ENCODE measurements at regions not wholly inside any gene's neighbourhood (a gene's known extent, or its start where the extent isn't known, plus 50 kb on each side); places are given as distances from the start of the nearest gene placed in this dataset.

GRCh38 chrX:8364369-8365141, 100.1 kb upstream of the VCX3B start:
- TF ChIP-seq CTCF (IDR thresholded peaks at IDR 0.05) (0 out of 3 replicates have a peak, but pooled peaks have one; percentile 9), RAD21 (conservative IDR thresholded peaks at IDR 0.05 in 1 of 2, IDR thresholded peaks at IDR 0.05 in 1 of 2) (peak in 1 of 2 experiments; percentile 33; a peak in 2 of 5 replicates), NFE2L2 (conservative IDR thresholded peaks at IDR 0.05; ENCODE audit: low read length) (no peak), SMC3 (IDR thresholded peaks at IDR 0.05) (0 out of 3 replicates have a peak, but pooled peaks have one; percentile 16)
- Histone ChIP-seq H3K4me2 (no peak overlapping the region; the same call in 2 of the 3 replicates), H3K9me3 (no peaks in the 10 kb centered on the region), H3K4me1 (no peaks in the 10 kb centered on the region), H3K4me3 (no peak overlapping the region), H3K27ac (no peak overlapping the region)
- ChIA-PET POLR2A (no interaction called here), CTCF (interaction anchor here (0.7 to 3.0 kb wide), 2 partner anchors 10 to 375 kb away, joined by 3 to 11 read pairs; no protein-coding TSS in a partner anchor)
- FAIRE-seq (no peak), ATAC-seq (peak in 1 of 2 experiments; percentile 51; a peak in 2 of 6 replicates), DNase-seq (ENCODE audit: low read depth in 1 of 2, low spot score in 1 of 2) (peak in 1 of 2 experiments; percentile 15)
- 5% methylated on average over 13 of the region's 13 CpGs for WGBS (ENCODE audit: missing lambda C conversion rate)

- no peak for TF ChIP-seq ATOH8 (CRISPR knock-in tag; IDR thresholded peaks at IDR 0.05; ENCODE audit: low read depth)
- Histone ChIP-seq H3K4me2 (no peak overlapping the region), H3K4me3 (no peak overlapping the region), H3K4me1 (no peaks in the 10 kb centered on the region), H3K27ac (no peak overlapping the region), H3K9me3 (no peaks in the 10 kb centered on the region)
- FAIRE-seq, result no peak
- CTCF ChIA-PET, result interaction anchor here (3.0 kb wide), 1 partner anchor 373 kb away, joined by 11 read pairs; no protein-coding TSS in a partner anchor
- POLR2A ChIA-PET, result no interaction called here
- WGBS (ENCODE audit: missing lambda C conversion rate), result 4% methylated on average over 2 of the region's 2 CpGs
- DNase-seq (ENCODE audit: low read depth in 1 of 2, low spot score in 1 of 2), result no peak
- no peak for ATAC-seq
Observed at GRCh38 chrX:8366481-8366880, 98.1 kb upstream of the VCX3B start.

GRCh38 chrX:8374041-8374825, 90.4 kb upstream of the VCX3B start:
- POLR2A ChIA-PET, result no interaction called here
- H3K4me2 ChIP-seq, result no peak overlapping the region
- no peaks in the 10 kb centered on the region for H3K4me1 ChIP-seq
- DNase-seq (ENCODE audit: low read depth in 1 of 2, low spot score in 1 of 2) (no peak), ATAC-seq (no peak), FAIRE-seq (no peak)
- H3K4me3 ChIP-seq, result no peak overlapping the region
- CTCF ChIA-PET, result interaction anchor here (0.6 to 1.0 kb wide), 2 partner anchors 9 to 262 kb away, joined by 3 read pairs; no protein-coding TSS in a partner anchor
- no peaks in the 10 kb centered on the region for H3K9me3 ChIP-seq
- H3K27ac ChIP-seq, result no peak overlapping the region
- 39% methylated on average over 7 of the region's 7 CpGs for WGBS (ENCODE audit: missing lambda C conversion rate)
- TF ChIP-seq ESRRA (IDR thresholded peaks at IDR 0.05; ENCODE audit: borderline replicate concordance, low read length), result no peak
- TF ChIP-seq CHD4 (IDR thresholded peaks at IDR 0.05; ENCODE audit: borderline replicate concordance), result no peak
- no peak for TF ChIP-seq ZNF302 (CRISPR knock-in tag; IDR thresholded peaks at IDR 0.05)
- no peak for TF ChIP-seq POLR2A (IDR thresholded peaks at IDR 0.05; ENCODE audit: low read length)
- TF ChIP-seq RARB (CRISPR knock-in tag; IDR thresholded peaks at IDR 0.05), result no peak
- no peak for TF ChIP-seq TFCP2L1 (CRISPR knock-in tag; IDR thresholded peaks at IDR 0.05)
- no peak for TF ChIP-seq HMGXB4 (CRISPR knock-in tag; IDR thresholded peaks at IDR 0.05; ENCODE audit: borderline replicate concordance)
- TF ChIP-seq RFX5 (IDR thresholded peaks at IDR 0.05), result no peak
- no peak for TF ChIP-seq JUNB (IDR thresholded peaks at IDR 0.05)
- no peak for TF ChIP-seq REST (IDR thresholded peaks at IDR 0.05)
- TF ChIP-seq ZC3H11A (IDR thresholded peaks at IDR 0.05), result no peak
- no peak for TF ChIP-seq EHF (CRISPR knock-in tag; IDR thresholded peaks at IDR 0.05)
- TF ChIP-seq USF2 (IDR thresholded peaks at IDR 0.05), result no peak
- TF ChIP-seq SREBF2 (IDR thresholded peaks at IDR 0.05), result no peak
- no peak for TF ChIP-seq PHF8 (IDR thresholded peaks at IDR 0.05; ENCODE audit: borderline replicate concordance, low read depth)
- no peak for TF ChIP-seq ATOH8 (CRISPR knock-in tag; IDR thresholded peaks at IDR 0.05; ENCODE audit: low read depth)

Measured in A549 (cell line).